Myocyte (in vitro differentiated cells): ENCODE measurements at regions not wholly inside any gene's neighbourhood (a gene's known extent, or its start where the extent isn't known, plus 50 kb on each side); places are given as distances from the start of the nearest gene placed in this dataset.

Source experiments
- DNase-seq: peaks from one replicate; pipeline ENCODE4 v3.0.0-alpha.2; 2012; ENCODE audit warnings: low read depth

DNA sequence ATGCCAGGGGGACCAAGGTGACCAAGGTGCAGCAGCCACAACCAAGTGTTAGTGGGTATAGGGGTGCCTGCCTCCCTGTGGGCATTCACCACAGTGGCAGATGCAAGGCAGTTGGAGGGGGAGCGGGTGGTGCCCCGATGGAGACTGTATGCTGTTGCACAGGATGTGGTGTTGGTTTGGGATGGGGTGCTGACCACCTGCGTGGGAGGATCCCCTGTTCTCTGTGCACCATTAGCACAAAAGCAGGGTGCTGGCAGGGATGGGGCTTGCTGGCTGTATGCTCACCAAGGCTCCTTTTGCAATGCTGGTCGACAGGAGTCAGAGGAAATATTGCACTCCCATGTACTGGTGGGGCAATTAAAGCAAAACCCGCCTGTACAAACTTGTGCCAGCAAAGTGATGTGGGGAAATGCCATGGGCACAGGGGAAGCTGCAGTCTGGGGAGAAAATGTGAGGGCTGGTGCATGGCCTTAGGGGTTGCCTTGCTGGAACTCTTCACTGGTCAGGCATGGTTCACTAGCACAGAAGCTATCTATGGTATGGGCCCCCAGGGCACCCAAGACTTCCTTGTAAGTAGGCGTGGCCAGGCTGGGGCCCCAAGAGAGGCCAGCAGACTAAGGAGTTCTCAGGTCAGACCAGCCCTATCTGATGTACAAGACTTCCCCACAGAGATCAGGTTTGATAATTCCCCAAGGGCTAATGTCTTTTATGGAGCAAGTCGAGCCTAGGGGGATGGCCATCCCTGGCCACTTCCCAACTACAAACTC, 51.9 kb upstream of the GNAT3 start:
- no peak for DNase-seq

DNA sequence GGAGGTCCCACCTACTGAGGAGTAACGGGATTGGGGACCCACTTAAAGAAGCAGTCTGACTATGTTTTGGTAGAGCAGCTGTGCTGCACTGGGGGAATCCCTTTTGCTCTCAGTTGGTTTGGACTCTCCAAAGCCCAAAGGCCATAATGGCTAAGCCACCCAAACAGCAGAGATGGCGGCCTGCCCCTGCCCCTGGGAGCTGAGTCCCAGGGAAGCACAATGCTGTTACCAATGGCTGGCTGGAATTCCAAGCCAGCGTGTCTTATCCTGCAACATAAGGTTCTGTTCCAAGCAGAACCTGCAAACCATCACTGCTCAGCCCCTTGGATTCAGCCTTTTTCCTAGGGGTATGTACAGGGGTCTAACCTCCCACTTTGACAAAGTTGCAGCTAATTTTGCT, 53.7 kb upstream of the GNAT3 start:
- DNase-seq, result no peak

DNA sequence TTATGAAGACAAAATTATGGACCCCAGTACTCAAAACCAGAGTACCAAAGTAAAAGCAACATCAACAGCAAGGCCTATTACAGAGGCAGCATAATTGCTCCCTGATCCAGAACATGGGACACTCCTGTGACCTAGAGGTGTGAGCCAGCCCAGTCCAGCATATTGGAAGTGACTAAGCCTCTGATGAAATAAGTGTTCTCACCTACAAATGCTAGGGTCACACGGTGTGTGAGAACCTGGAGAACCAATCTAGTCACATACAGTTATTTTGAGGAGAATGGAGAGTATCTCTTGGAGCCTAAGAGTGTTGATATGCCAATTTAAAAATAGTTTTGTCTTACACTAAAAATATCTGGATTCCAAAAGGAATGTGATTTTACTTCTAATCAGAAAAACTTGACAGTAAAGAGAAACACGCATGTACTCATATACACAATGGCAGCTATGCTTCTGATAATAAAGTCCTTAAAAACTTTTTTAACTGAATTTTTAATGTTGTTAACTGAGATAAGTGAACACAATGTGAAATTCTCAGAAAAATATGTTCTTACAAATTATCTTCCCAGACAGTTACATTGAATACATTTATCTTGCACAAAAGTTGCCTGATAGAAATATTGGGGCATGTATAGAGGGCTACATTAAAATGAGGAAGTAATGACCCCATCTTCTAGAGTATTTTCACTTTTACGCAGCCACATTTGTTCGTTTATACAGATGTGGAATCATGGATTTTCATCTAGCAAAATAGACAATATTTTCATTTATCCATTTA, 56.8 kb upstream of the CD36 start:
- no peak for DNase-seq

DNA sequence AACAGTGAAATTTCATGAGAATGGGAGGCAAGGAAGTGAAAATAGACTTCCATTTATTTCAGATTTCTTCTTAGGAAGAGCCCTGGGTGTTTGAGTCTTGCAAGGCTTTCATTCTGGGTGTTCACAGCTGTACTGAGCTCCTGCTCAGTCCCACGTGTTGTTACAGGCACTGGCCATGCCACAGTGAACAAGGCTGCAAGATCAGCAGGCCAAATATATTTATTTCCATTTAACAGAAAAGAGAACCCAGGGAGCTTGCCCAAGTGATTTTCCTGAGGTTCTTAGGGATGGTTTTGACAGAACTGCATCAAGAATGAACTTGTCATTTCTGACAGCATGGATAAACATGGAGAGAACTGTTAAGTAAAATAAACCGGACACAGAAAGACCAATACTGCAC, 54.5 kb upstream of the CD36 start:
- DNase-seq, result peak; percentile 72

DNA sequence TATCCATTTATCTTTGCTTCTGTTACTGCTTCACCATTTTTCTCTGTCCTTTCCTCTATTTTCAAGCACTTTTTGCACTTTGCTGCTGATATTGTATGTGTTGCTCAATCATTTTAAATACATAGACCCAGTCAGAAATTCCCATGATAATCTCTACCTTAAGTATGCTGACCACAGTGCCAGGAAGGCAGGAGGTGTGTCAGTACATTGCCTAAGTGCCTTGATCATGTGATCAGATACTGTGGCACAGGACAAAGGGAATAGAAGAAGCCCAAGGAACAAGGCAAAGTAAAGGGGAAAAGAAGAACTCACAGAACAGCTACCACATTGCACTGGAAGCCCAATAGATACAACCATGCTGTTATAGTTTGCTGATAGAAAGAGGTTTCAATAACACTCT, 53.7 kb upstream of the CD36 start:
- peak; percentile 47 for DNase-seq

GRCh38 chr7:80587538-80587937, 50.9 kb upstream of the CD36 start:
- no peak for DNase-seq

DNA sequence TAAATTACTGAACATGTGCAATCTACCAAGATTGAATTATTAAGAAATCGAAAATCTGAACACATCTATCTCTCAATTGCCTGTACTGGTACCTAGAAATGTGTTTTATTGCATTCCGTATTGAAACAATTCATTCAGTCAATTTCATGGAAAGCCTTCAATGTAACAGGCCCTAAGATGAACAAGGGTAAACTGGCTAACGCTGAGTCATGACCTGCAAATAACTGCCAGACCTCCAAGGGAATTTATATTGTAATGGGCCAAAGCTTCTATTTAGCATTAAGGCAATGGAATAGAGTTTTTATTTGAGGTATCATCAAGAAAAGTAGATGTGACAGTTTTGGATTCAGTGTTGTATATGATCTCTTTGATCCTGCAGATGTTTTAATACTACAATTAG, 49.9 kb upstream of the CD36 start:
- DNase-seq, result peak; percentile 57
